ENCODE measurements at regions not wholly inside any gene's neighbourhood (a gene's known extent, or its start where the extent isn't known, plus 50 kb on each side); places are given as distances from the start of the nearest gene placed in this dataset.
"Not testable (repeated sequence)": the region's sequence is repeated elsewhere in the genome, so short reads cannot be mapped to it uniquely, and the experiment has no call there.

DNA sequence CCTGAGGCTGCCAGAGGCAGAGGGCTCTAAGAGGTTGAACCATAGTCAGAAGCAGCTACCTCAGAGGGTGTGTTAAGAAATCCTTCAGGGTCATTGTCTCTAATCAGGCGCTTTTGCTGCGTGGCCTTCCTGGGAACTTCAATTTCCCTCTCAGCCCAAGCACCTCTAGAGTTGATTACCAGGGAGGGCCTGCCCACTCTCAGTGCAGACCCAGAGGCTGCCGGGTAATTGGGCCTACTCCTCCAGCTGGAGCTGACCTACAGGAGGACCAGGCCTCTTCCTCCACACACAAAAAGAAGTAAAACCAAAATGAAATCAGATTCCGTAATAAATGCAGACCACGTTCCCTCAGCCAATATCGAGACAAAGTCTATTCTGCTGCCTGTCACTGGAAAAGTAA is 305.0 kb upstream of the CCL2 start:
- DNase-seq, result no peak

DNA sequence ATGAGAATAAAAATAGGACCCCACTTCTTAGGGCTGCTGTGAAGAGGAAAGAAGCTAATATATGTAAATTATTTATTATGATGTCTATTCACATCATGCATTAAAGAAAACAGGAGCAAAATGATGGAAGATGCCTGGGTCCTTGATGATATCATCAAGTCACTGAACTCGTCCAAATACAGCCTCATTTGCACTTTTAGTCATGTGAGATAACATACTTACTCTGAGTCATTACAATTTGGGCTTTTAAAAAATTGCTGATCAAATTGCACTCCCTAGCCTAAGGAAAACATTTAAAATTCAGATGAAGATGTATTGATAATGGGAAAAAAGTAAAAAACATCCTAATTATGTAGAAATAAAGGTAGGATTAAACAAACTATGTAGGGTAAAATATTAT is 302.7 kb upstream of the CCL2 start:
- DNase-seq, result no peak

DNA sequence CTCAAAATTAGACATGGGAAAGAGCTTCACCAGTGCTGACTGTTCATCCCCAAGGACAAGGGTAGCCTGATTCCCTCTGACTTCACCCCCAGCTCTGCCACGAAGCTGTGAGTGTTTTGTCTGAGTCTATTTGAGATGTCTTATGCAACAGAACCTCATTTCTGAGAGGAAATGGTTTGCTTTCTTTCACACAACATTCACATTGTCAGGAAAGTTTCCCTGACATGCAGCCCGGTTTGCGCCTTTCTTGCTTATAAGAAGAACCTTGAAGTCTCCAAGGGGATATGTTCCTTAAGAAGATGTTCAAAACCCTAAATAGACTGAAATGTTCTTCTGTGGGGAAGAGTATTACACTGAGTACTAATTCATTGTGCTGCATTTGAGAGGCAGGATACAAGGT is 300.5 kb upstream of the CCL2 start:
- DNase-seq, result no peak

DNA sequence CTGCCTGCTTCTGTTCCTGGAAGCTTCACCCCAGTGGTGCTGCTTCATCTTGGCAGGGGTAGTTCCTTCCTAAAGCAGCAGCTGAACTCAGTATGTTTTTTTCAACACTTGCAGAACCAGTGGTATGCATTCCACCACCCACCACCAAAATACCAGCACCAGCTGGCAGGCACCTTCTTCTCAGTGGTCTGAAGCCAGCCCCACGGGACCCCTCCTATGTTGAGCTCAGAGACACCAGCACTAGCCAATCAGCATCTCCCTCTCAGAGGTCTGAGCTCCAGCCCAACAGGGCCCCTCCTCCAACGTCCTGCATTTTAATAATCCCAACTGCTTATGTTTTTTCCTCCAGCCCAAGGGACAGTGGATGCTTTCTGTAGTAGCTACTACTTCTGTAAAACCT is 299.6 kb upstream of the CCL2 start:
- no peak for DNase-seq

DNA sequence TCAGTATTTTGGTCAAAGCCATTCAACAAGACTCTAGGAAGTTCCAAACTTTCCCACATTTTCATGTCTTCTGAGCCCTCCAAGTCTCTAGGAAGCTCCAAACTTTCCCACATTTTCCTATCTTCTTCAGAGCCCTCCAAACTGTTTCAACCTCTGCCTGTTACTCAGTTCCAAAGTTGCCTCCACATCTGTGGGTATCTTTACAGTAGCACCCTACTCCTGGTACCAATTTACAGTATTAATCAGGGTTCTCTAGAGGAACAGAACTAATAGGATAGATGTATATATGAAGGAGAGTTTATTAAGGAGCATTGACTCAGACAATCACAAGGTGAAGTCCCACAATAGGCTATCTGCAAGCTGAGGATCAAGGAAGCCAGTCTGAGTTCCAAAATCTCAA is 296.0 kb upstream of the CCL2 start:
- DNase-seq, result not testable (repeated sequence)

DNA sequence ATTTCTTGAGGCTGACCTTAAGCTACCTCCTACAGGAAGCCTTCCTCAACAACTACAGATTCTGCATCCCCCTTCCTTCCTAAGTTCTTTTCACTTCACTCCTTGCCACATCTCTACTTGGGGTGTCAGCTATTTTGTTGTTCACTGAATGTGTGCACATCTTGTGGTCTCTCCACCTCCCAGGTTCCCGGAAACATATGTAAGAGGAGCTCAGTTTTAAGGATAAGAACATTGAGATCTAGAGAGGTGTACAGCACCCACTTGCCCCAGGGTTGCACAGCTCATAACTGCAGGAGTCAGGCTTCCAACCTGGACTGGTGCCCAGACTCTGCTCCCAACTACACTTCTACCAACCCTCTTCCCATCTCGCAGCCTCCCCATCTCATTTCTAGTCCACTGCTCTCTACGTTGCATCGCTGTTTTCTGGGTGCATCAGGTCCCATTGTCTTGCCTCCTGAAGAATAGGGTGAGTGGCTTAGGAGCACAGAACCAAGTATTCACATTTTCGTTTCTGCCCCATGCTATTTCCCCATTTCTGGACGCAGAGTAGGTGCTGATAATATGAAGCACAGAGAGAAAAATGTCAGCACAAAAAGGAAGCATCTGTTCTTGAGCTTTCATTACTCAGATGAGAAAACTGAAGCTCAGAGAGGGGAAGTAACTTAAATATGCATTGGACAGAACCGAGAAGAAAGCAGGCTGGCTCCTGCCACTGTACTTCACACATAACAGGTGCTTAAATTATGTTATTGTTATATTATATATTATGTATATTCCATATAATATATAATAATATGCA is 292.0 kb upstream of the CCL2 start:
- DNase-seq, result no peak

DNA sequence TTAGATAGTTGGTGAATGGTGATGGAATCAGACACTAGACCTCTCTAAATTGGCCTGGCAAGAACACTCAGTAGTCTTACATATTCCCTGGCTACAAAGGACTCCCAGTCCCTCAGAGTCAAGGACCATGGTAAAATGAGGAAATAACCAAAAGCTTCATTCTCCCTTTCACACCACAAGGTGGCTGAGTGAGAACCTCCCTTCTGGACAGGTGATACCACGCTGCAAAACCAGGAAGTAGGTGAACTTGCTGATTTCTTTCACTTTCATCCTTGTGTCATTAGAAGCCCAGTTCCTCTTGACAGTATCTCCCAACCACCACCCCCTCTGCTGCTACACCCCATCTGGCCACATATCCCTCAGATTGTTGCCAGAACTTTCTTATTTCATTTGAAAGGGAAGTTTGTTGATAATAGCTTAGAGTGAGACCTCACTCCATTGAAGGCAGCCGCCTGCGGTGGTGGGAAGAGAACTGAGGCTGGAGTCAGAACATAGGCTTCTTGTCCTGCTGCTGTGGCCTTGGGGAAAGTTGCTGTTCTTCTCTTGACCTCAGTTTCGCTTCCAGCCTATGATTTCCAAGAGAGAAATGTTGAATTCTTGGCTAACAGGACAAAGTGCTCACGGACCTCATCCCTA is 290.6 kb upstream of the CCL2 start:
- DNase-seq, result no peak

DNA sequence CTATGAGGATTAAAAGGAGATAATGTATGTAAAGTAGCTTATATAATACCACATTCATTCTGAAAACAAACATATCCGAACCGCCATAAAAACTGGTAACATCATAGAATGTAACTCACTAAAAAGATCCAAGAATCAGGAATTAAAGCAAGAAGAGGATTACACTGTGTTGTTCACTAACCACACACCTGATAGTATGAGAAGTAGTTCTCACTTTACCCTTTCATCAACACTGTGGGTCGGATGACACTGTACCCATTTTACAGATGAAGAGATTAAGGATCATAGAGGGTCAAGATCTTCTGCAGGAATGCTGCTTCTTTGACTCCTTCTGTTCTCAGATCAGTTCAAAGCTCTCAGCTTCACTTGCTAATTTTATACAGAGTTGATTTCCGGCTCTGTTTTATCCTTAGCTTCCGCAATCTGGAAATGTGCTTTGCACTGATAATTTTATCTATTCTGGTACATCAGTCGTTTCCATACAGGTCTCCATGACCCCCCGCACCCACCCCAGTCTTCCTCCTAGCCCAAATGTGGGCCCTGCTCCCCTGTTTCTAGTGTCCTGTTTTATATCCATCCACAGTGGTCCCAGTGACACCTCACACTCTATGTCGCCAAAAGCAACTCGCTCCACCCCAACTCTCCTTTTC is 288.6 kb upstream of the CCL2 start:
- no peak for DNase-seq

DNA sequence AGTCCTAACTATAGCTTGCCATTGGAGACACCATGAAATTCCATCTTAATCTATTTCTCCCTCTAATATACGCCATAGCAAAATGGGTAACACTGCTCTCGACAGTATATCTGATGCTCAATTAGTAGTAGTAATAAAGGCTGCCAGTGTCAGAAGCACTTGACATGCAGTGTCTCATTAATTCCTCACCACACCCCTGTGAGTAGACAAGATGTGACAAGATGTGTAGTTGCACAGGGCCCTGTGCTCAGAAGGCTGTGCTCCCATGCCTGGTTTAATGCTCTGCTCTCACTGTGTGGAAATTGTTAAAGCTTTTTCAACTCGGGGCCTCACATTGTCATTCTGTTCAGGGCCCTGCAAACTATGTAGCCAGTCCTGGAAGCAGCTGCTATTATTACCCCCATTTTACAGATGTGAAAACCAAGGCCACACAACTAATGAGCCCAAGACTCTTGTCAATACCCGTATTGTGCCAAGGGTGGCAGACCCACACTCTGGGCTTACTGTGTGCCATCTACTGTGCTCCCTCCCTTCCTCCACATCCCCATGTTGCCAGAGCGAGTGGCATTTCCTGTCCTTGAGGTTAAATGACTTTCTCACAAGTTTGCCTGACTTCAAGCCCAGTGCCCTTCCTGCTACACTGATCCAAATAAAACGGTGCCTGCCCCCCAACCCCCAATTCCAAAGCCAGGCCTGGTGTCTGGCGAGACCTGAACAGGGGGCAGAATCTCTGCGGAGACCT is 287.3 kb upstream of the CCL2 start:
- no peak for DNase-seq

DNA sequence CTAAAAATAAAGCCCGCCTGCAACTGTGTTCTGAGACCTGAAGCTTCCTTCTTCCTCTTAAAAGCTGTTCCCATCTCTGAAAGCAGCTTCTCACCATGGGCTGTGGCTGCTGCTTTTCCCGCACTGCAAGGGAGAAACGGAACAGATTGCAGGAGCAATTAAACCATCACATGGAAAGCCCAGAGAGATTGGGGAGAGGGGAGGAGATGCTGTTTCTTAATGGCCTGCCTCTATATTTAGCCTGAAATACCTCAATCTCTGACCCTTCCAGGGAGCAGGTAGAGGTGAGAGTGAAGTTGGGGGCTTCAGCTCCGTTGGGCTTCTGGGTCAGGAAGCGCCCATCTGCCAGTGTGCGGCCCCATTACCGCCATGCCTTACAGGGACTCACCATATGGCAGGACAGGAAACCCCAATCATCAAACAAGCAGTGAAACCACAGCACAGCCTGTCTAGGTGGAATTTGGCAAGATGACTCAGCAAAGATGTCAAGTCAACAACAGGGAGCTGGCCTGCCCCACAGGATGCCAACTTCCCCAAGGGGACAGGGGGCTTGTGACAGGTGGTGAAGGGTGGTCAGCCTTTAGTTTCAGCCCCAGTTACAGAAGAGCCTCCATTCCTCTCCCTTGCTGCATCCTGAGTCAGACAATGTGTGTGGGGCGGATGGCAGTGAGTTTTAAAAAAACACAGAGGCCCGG is 286.6 kb upstream of the CCL2 start:
- DNase-seq, result peak; percentile 5

DNA sequence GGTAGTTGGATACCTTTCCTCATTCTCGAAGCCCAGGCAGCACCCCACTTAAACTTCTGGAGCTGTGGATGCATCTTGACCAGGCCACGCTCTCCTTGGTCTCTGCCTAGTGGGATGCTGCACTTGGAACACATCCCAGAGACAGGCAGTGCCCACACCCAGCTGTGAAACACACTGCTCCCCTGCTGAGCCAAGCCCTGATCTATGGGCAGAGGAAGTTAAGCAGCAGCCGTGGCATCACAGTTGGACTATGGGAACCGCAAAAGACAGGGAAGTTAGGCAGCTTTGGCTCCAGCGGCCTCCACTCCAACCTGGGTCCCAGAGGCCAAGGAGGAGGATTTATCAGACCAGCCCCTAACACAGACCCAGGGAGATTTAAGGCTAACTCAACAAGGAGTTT is 284.8 kb upstream of the CCL2 start:
- no peak for DNase-seq

DNA sequence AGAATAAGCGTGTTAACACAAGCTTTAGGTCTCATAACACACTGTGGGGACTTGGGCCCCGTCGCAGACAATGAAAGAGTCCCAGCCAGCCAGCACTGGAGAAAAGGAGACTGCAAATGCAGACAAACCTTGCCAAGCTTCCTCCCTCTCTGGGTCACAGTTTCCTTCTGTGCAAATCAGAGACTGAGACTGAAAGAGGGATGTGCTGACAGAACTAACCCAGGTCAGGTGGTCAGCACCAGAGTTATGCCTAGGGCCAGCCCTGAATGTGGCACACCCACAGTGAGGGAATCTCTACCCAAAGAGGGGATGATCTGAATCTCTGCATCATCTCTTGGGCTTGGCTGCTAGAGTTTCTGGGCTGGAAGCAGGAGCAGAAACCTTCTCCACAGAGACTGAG is 282.3 kb upstream of the CCL2 start:
- no peak for DNase-seq

DNA sequence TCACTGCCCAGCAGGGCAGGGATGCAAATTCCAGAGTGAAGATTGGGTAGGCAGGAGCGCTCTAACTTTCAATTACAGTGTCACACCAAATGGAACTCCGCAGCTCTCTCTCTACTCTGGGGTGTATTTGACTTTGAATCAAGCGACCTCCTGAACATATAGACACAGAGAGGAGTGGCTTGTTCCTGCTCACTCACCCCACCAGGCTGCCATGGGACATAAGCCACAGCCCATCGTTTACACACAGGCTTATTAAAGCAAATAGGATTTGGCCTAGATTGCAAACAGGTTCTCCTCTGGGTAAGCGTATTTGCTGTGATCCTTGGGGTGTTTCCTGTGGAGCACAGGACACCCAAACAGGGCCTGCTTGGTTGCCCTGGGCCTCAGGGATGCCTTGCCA is 281.6 kb upstream of the CCL2 start:
- no peak for DNase-seq

DNA sequence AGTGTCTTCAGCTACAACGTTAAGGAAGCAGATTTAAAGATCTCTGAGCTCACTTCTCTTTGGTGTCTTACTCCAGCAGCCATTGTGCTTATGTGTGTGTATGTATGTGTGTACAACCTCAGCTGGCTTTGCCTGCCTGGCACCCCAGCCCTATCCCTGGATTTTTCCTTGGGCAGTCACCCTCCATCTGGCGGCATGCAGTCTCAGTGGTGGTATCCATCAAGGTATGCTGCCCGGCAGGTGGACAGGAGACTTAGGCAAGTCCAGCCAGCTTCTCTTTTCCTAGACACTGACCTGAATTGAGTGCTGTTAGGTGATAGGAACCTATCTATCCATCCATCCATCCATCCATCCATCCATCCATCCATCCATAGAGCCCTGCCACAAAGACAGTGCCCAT is 280.8 kb upstream of the CCL2 start:
- DNase-seq, result no peak

DNA sequence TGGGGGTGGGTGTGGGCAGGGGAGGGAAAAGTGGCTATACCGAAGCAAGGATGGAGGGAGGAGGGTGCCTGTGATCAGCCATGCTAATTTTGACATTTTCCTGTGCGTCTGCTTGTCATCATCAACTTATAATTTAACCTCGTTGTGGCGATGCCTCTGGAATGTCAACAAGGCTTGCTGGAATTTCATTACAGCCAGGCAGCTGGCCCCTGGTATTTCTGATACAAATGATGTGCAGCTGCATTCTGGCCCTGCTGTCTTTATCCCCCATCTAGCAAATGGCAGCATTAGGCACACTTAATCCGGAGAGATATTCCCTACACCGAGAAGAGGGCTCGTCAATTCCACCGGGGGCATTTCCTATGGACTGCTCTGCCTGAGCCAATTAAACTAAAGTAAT is 278.3 kb upstream of the CCL2 start:
- no peak for DNase-seq

DNA sequence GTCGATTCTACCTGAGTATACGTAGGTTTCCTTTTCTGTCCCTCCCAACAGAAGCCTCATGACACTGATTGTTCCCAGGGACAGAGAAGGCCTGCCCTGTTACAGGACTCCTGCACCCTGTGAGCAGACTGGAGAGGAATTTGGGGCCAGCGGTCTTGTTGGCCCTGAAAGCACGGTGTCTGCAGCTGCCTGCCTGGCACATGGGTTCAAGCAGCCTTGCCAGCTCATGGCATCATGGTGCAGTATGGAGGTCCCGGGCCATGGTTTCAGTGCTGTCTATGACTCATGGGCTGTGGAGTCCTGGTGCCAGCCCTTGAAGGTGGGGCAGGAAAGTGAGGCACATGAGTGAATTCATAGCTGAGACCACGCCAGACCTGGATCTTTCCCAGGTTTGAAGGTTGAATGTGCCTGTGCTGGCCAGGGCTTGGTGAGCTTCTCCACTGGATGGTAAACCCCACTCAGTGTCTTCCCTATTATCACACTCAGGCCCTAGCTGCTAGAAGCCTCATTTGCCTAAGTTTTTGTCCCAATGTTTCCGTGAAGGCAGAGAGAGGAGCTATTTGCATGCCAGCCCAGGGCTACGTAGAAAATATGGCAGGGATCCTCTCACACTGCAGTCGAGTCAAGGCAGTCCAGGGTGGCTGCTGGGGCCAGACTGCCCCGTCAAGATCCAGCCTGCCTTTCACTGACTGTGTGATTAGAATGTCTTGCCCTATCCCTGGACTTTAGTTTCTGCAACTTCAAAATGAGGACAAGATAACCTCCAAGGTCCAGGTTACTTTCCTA is 277.2 kb upstream of the CCL2 start:
- DNase-seq, result no peak

DNA sequence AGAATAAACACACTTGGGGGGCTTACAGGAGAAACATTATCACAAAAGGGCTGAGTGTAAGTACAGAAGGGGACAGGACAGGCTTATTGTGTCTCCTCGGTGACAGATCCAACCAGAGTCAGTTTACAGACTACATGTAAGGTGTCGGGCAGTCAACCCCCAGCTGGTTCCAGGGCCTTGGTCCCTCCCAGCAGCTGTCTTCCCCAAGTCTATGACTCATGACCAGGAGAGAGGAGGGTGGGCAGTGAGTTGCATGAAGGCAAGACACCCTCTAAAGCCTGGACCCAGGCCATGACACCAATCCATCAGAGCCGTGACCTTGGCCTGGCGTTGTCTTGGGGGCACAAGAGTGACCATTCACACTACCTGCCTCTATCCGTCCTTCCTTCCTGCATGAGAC is 276.2 kb upstream of the CCL2 start:
- no peak for DNase-seq

DNA sequence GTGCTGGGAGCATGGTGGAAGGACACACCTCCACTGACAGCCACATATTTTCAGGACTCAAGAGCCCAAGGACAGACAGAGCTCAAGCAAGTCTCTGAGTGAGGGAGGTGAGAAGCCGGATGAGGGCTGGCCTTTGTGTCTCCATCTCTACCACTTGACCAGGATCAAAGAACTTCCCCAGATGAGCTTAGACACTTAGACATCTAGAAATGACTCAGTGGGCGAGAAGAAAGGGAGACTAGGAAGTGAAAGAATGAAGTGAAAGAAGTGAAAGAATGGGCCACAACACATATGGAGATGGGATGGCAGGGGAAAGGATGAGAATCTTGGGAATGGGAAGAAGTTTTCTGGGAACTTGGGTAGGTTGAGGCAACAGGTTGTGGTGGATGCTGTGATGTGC is 274.9 kb upstream of the CCL2 start:
- DNase-seq, result no peak

DNA sequence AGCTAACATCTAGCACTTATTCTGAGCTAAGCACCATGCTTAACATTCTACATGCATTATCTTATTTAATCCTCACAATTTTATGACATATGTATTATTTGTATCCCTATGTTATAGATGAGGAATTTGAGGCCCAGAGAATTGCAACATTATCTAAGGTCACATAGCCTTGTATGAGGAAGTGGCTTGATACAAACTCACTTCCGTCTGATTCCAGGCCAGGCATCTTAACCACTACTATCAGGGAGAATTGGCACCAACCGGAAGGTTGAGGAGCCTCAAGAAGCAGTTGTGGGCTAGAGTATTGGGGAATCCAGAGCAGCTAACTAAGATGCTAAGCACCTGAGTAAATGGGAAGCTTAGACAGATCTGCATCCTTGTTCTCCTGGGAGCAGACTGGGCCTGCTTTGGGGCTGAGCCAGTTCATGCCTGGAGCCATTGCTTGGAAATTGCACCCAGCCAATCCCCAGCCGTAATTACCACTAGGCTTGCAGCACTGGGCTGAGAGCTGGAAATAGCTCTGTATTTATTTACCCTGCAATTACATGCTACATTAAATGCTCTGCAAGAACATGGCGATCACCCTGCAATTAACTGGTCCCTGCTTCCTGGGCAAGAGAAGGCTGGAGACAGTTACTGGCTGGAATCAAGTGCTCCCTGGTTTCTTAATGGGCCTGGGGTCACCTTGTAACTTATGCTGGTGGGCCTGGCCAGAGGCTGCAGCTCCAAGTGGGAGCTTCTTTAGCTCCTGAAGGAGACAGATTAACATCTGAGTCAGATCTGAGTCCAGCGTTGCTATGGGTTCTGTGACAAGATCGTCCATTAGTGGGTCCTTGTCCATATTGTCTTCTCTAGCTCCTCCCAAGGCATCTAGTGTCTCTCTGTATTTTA is 273.1 kb upstream of the CCL2 start:
- no peak for DNase-seq

DNA sequence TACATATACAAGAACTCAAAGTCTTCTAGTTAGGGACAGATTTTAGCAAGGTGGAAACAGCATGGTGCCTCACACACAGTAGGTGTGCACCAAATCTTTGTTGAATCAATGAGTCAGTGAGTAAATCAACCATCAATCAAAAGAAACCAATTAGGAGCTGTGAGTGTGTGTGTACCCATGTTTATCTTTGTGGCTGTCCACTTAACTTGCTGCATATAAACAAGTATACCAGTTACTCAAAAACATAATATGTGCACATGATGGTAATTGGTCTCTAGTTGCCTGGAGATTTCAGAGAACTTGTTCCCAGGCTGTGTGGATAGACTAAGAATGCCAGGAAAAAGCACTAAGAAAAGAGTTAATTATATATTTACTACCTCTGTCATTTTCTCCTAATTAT is 272.2 kb upstream of the CCL2 start:
- DNase-seq, result no peak

Measured in CD4-positive, alpha-beta T cell treated with Interleukin-6 for 4 hours (primary cell).